Gastroesophageal sphincter (tissue), 3 donors: ENCODE measurements at regions not wholly inside any gene's neighbourhood (a gene's known extent, or its start where the extent isn't known, plus 50 kb on each side); places are given as distances from the start of the nearest gene placed in this dataset.

Experiments
- EP300 ChIP-seq: sonication (generic); formaldehyde crosslinking; IDR thresholded peaks from one replicate; pipeline ENCODE4 v1.6.1; 2017; ENCODE audit warnings: antibody characterized with exemption, mild to moderate bottlenecking
- POLR2AphosphoS5 ChIP-seq: sonication (generic); formaldehyde crosslinking; IDR thresholded peaks from one replicate; pipeline ENCODE4 v1.6.1; 2017; ENCODE audit warnings: antibody characterized with exemption
- TF ChIP-seq, protein P1 (sequence below), 4 experiments: fragments of 200-600 bp in 2 of 4; fragments of 450-650 bp in 2 of 4; sonication (generic) in 1 of 4; IDR thresholded peaks; one replicate each; pipeline ENCODE4 v1.5.1; 2017 to 2019; ENCODE audit warnings: antibody characterized with exemption in 4 of 4, mild to moderate bottlenecking in 2 of 4, moderate library complexity in 2 of 4

- TF ChIP-seq, protein P1, sequence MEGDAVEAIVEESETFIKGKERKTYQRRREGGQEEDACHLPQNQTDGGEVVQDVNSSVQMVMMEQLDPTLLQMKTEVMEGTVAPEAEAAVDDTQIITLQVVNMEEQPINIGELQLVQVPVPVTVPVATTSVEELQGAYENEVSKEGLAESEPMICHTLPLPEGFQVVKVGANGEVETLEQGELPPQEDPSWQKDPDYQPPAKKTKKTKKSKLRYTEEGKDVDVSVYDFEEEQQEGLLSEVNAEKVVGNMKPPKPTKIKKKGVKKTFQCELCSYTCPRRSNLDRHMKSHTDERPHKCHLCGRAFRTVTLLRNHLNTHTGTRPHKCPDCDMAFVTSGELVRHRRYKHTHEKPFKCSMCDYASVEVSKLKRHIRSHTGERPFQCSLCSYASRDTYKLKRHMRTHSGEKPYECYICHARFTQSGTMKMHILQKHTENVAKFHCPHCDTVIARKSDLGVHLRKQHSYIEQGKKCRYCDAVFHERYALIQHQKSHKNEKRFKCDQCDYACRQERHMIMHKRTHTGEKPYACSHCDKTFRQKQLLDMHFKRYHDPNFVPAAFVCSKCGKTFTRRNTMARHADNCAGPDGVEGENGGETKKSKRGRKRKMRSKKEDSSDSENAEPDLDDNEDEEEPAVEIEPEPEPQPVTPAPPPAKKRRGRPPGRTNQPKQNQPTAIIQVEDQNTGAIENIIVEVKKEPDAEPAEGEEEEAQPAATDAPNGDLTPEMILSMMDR (IDR thresholded peaks at IDR 0.05): no peak
- no peak for TF ChIP-seq EP300
- no peak for TF ChIP-seq POLR2AphosphoS5
Observed at GRCh38 chr3:88816445-88816844, 291.0 kb upstream of the EPHA3 start.
